ENCODE measurements at regions not wholly inside any gene's neighbourhood (a gene's known extent, or its start where the extent isn't known, plus 50 kb on each side); places are given as distances from the start of the nearest gene placed in this dataset.

GRCh38 chr18:64956465-64956864 is 794.3 kb upstream of the CDH7 start:
- no peak for TF ChIP-seq CTCF (IDR thresholded peaks at IDR 0.05; ENCODE audit: poor library complexity)
- no peak for TF ChIP-seq EZH2 (IDR thresholded peaks at IDR 0.05; ENCODE audit: borderline replicate concordance)
- no peak for TF ChIP-seq EZH2phosphoT487 (IDR thresholded peaks at IDR 0.05; ENCODE audit: low read depth, severe bottlenecking, unreplicated experiment)

Data from hepatocyte (in vitro differentiated cells).